ENCODE measurements at regions not wholly inside any gene's neighbourhood (a gene's known extent, or its start where the extent isn't known, plus 50 kb on each side); places are given as distances from the start of the nearest gene placed in this dataset.
"Not testable (repeated sequence)": the region's sequence is repeated elsewhere in the genome, so short reads cannot be mapped to it uniquely, and the experiment has no call there.

GRCh38 chr14:89524412-89524811, 107.4 kb upstream of the FOXN3 start:
- DNase-seq, result no peak

GRCh38 chr14:89521988-89522387, 105.0 kb upstream of the FOXN3 start:
- DNase-seq, result no peak

- no peak for DNase-seq
Measured at GRCh38 chr14:89519040-89519439, 102.0 kb upstream of the FOXN3 start.

- no peak for DNase-seq
Measured at GRCh38 chr14:89516173-89516572, 99.1 kb upstream of the FOXN3 start.

GRCh38 chr14:89514601-89515000, 97.6 kb upstream of the FOXN3 start:
- no peak for DNase-seq

GRCh38 chr14:89509891-89510290, 92.9 kb upstream of the FOXN3 start:
- DNase-seq, result no peak

GRCh38 chr14:89508863-89509262, 91.8 kb upstream of the FOXN3 start:
- DNase-seq, result no peak

- DNase-seq, result no peak
Measured at GRCh38 chr14:89507926-89508460, 91.0 kb upstream of the FOXN3 start.

GRCh38 chr14:89507521-89507920, 90.5 kb upstream of the FOXN3 start:
- no peak for DNase-seq

- DNase-seq, result not testable (repeated sequence)
Measured at GRCh38 chr14:89506891-89507452, 89.9 kb upstream of the FOXN3 start.

GRCh38 chr14:89504602-89505313, 87.7 kb upstream of the FOXN3 start:
- no peak for DNase-seq

GRCh38 chr14:89504091-89504490, 87.1 kb upstream of the FOXN3 start:
- DNase-seq, result no peak

GRCh38 chr14:89503431-89503996, 86.5 kb upstream of the FOXN3 start:
- no peak for DNase-seq

- DNase-seq, result no peak
Measured at GRCh38 chr14:89502966-89503365, 85.9 kb upstream of the FOXN3 start.

- no peak for DNase-seq
Measured at GRCh38 chr14:89501381-89501780, 84.3 kb upstream of the FOXN3 start.

- no peak for DNase-seq
Measured at GRCh38 chr14:89500303-89500702, 83.3 kb upstream of the FOXN3 start.

- no peak for DNase-seq
Measured at GRCh38 chr14:89498878-89499277, 81.8 kb upstream of the FOXN3 start.

- no peak for DNase-seq
Measured at GRCh38 chr14:89495718-89496117, 78.7 kb upstream of the FOXN3 start.

GRCh38 chr14:89493877-89494634, 77.0 kb upstream of the FOXN3 start:
- DNase-seq, result peak; percentile 60

GRCh38 chr14:89493406-89493805, 76.4 kb upstream of the FOXN3 start:
- peak; percentile 20 for DNase-seq

GRCh38 chr14:89491711-89492381, 74.8 kb upstream of the FOXN3 start:
- DNase-seq, result peak; percentile 81

- DNase-seq, result peak; percentile 64
Measured at GRCh38 chr14:89490466-89490865, 73.4 kb upstream of the FOXN3 start.

Measured in tongue (tissue), 1 donor.